Stimulated activated naive CD8-positive, alpha-beta T cell treated with anti-CD3 and anti-CD28 coated beads, Interleukin-15, amount 100 ng/mL, for 72 hours (primary cell): ENCODE measurements at regions not wholly inside any gene's neighbourhood (a gene's known extent, or its start where the extent isn't known, plus 50 kb on each side); places are given as distances from the start of the nearest gene placed in this dataset.
A peak's percentile ranks its signal among the peaks of the same experiment; 100 is the strongest.

Source experiments
- ATAC-seq: fragments of 150-1000 bp; cut with Tn5 transposase; 2 replicates; pipeline ENCODE4 v1.10.0; 2021; ENCODE audit warnings: mild to moderate bottlenecking, moderate library complexity
- DNase-seq, 2 donors: peaks; one replicate each; pipeline ENCODE4 v3.0.0; 2021 to 2022
- H3K27ac Mint-ChIP-seq, 2 donors: one replicate each; pipeline ENCODE4 v1.8.0; 2022; ENCODE audit warnings: mild to moderate bottlenecking in 2 of 2, mixed read lengths in 2 of 2, moderate library complexity in 2 of 2
- H3K27me3 Mint-ChIP-seq: one replicate; pipeline ENCODE4 v1.8.0; 2022; ENCODE audit warnings: mixed read lengths
- H3K4me1 Mint-ChIP-seq: one replicate; pipeline ENCODE4 v1.8.0; 2022; ENCODE audit warnings: mild to moderate bottlenecking, mixed read lengths
- H3K4me3 Mint-ChIP-seq, 2 donors: one replicate each; pipeline ENCODE4 v1.8.0; 2022; ENCODE audit warnings: mild to moderate bottlenecking in 2 of 2, mixed read lengths in 2 of 2, moderate library complexity in 1 of 2
- H3K9me3 Mint-ChIP-seq, 2 donors: one replicate each; pipeline ENCODE4 v1.8.0; 2022; ENCODE audit warnings: mixed read lengths in 2 of 2

GRCh38 chr6:14031516-14031915 lies 86.1 kb upstream of the CD83 start:
- peaks cover 4% of the 10 kb centered on the region for H3K4me1 Mint-ChIP-seq
- no peaks in the 10 kb centered on the region for H3K9me3 Mint-ChIP-seq
- H3K4me3 Mint-ChIP-seq, result no peak overlapping the region
- no peak for DNase-seq
- H3K27me3 Mint-ChIP-seq, result peaks cover 43% of the 10 kb centered on the region
- ATAC-seq, result no peak
- peak overlapping the region in 1 of 2 donors; percentile 68 for H3K27ac Mint-ChIP-seq

- Mint-ChIP-seq H3K9me3 (no peaks in the 10 kb centered on the region), H3K27ac (no peak overlapping the region), H3K4me3 (no peak overlapping the region), H3K4me1 (peaks cover 6% of the 10 kb centered on the region), H3K27me3 (peaks cover 47% of the 10 kb centered on the region)
- DNase-seq, result no peak
- no peak for ATAC-seq
Observed at GRCh38 chr6:14035071-14035847, 82.3 kb upstream of the CD83 start.

- H3K4me1 Mint-ChIP-seq, result peaks cover 6% of the 10 kb centered on the region
- no peak overlapping the region for H3K27ac Mint-ChIP-seq
- no peak overlapping the region for H3K4me3 Mint-ChIP-seq
- DNase-seq (no peak), ATAC-seq (no peak)
- H3K9me3 Mint-ChIP-seq, result no peaks in the 10 kb centered on the region
- peaks cover 48% of the 10 kb centered on the region for H3K27me3 Mint-ChIP-seq
Observed at GRCh38 chr6:14035874-14036273, 81.7 kb upstream of the CD83 start.

GRCh38 chr6:14036911-14037310 lies 80.7 kb upstream of the CD83 start:
- Mint-ChIP-seq H3K4me3 (no peak overlapping the region), H3K27me3 (peaks cover 41% of the 10 kb centered on the region), H3K9me3 (no peaks in the 10 kb centered on the region), H3K4me1 (peaks cover 6% of the 10 kb centered on the region), H3K27ac (no peak overlapping the region)
- no peak for DNase-seq
- ATAC-seq, result no peak

- Mint-ChIP-seq H3K4me1 (peaks cover 6% of the 10 kb centered on the region), H3K9me3 (no peaks in the 10 kb centered on the region), H3K27me3 (peaks cover 41% of the 10 kb centered on the region), H3K4me3 (no peak overlapping the region), H3K27ac (no peak overlapping the region)
- DNase-seq (no peak), ATAC-seq (no peak)
Observed at GRCh38 chr6:14037402-14038277, 79.9 kb upstream of the CD83 start.

- Mint-ChIP-seq H3K27ac (no peak overlapping the region), H3K9me3 (no peaks in the 10 kb centered on the region), H3K4me1 (peaks cover 6% of the 10 kb centered on the region), H3K4me3 (no peak overlapping the region), H3K27me3 (peaks cover 43% of the 10 kb centered on the region)
- ATAC-seq (no peak), DNase-seq (no peak)
Observed at GRCh38 chr6:14038467-14039437, 78.8 kb upstream of the CD83 start.

GRCh38 chr6:14040042-14040441 lies 77.5 kb upstream of the CD83 start:
- H3K9me3 Mint-ChIP-seq, result no peaks in the 10 kb centered on the region
- peaks cover 6% of the 10 kb centered on the region for H3K4me1 Mint-ChIP-seq
- ATAC-seq (no peak), DNase-seq (no peak)
- H3K4me3 Mint-ChIP-seq, result no peak overlapping the region
- H3K27me3 Mint-ChIP-seq, result peaks cover 33% of the 10 kb centered on the region
- H3K27ac Mint-ChIP-seq, result no peak overlapping the region

- peak; percentile 44 to 54 for DNase-seq
- H3K9me3 Mint-ChIP-seq, result no peaks in the 10 kb centered on the region
- no peaks in the 10 kb centered on the region for H3K4me1 Mint-ChIP-seq
- H3K27ac Mint-ChIP-seq, result no peak overlapping the region
- H3K4me3 Mint-ChIP-seq, result no peak overlapping the region
- ATAC-seq, result peak; percentile 82
- H3K27me3 Mint-ChIP-seq, result peaks cover 39% of the 10 kb centered on the region
Observed at GRCh38 chr6:14046476-14047068, 71.0 kb upstream of the CD83 start.

- H3K4me3 Mint-ChIP-seq, result no peak overlapping the region
- no peak overlapping the region for H3K27ac Mint-ChIP-seq
- peaks cover 39% of the 10 kb centered on the region for H3K27me3 Mint-ChIP-seq
- no peaks in the 10 kb centered on the region for H3K4me1 Mint-ChIP-seq
- DNase-seq (no peak), ATAC-seq (no peak)
- no peaks in the 10 kb centered on the region for H3K9me3 Mint-ChIP-seq
Observed at GRCh38 chr6:14047151-14047740, 70.3 kb upstream of the CD83 start.

GRCh38 chr6:14048837-14049236 lies 68.7 kb upstream of the CD83 start:
- Mint-ChIP-seq H3K9me3 (no peaks in the 10 kb centered on the region), H3K27ac (no peak overlapping the region), H3K4me1 (no peaks in the 10 kb centered on the region), H3K4me3 (no peak overlapping the region), H3K27me3 (peaks cover 32% of the 10 kb centered on the region)
- DNase-seq (no peak), ATAC-seq (no peak)

GRCh38 chr6:14051355-14051754 lies 66.2 kb upstream of the CD83 start:
- H3K9me3 Mint-ChIP-seq, result no peaks in the 10 kb centered on the region
- DNase-seq, result no peak
- peaks cover 24% of the 10 kb centered on the region for H3K27me3 Mint-ChIP-seq
- H3K27ac Mint-ChIP-seq, result no peak overlapping the region
- ATAC-seq, result no peak
- no peaks in the 10 kb centered on the region for H3K4me1 Mint-ChIP-seq
- no peak overlapping the region for H3K4me3 Mint-ChIP-seq

GRCh38 chr6:14053811-14054210 lies 63.8 kb upstream of the CD83 start:
- no peaks in the 10 kb centered on the region for H3K4me1 Mint-ChIP-seq

GRCh38 chr6:14055541-14055940 lies 62.0 kb upstream of the CD83 start:
- no peak for DNase-seq

More at GRCh38 chr6:14053811-14054210, 63.8 kb upstream of the CD83 start:
- ATAC-seq (no peak), DNase-seq (no peak)
- H3K27me3 Mint-ChIP-seq, result peaks cover 21% of the 10 kb centered on the region
- H3K9me3 Mint-ChIP-seq, result no peaks in the 10 kb centered on the region
- H3K4me3 Mint-ChIP-seq, result no peak overlapping the region
- no peak overlapping the region for H3K27ac Mint-ChIP-seq

GRCh38 chr6:14058029-14058695 lies 59.4 kb upstream of the CD83 start:
- ATAC-seq, result no peak
- H3K4me1 Mint-ChIP-seq, result no peaks in the 10 kb centered on the region
- no peak overlapping the region for H3K27ac Mint-ChIP-seq
- H3K27me3 Mint-ChIP-seq, result peaks cover 41% of the 10 kb centered on the region
- peaks cover 0 to 6% of the 10 kb centered on the region in 2 donors for H3K9me3 Mint-ChIP-seq
- DNase-seq, result no peak
- no peak overlapping the region for H3K4me3 Mint-ChIP-seq

More at GRCh38 chr6:14055541-14055940, 62.0 kb upstream of the CD83 start:
- Mint-ChIP-seq H3K27me3 (peaks cover 26% of the 10 kb centered on the region), H3K4me1 (no peaks in the 10 kb centered on the region), H3K27ac (no peak overlapping the region), H3K4me3 (no peak overlapping the region), H3K9me3 (no peaks in the 10 kb centered on the region)
- no peak for ATAC-seq
